B cell (primary cell): ENCODE measurements at regions not wholly inside any gene's neighbourhood (a gene's known extent, or its start where the extent isn't known, plus 50 kb on each side); places are given as distances from the start of the nearest gene placed in this dataset. TPM values are rescaled to one million over a fixed set of nuclear protein-coding genes. Genes with fewer than 3 reads are reported as not detected.

Experiments used
- small RNA-seq: library from RNA; depleted of rRNA; stranded (forward); fragments of <200 nt; gene quantifications from one replicate; pipeline ENCODE3, GENCODE V24; 2012; ENCODE audit warnings: low replicate concordance, low read depth; ENCODE audit not compliant: insufficient read length

Small RNAs in the stretch of these regions (small RNA-seq; reads per million reads assigned to genes)
- gene PPIAP63 (not detected), gene RF00592 (23.0 reads per million, percentile 90 among the genes with 10 or more reads in this experiment)
